SK-N-SH (cell line): ENCODE measurements at regions not wholly inside any gene's neighbourhood (a gene's known extent, or its start where the extent isn't known, plus 50 kb on each side); places are given as distances from the start of the nearest gene placed in this dataset.

Experiments
- CHD2 ChIP-seq: fragments of 150-350 bp; IDR thresholded peaks from 2 replicates; pipeline ENCODE4 v1.6.1; 2018; ENCODE audit warnings: low read length; ENCODE audit not compliant: partially characterized antibody
- CTCF ChIP-seq: fragments of 200-600 bp; sonication (generic); IDR thresholded peaks from 2 replicates; pipeline ENCODE4 v1.6.1; 2017; ENCODE audit warnings: antibody characterized with exemption, mild to moderate bottlenecking, moderate library complexity
- EP300 ChIP-seq, 2 experiments: IDR thresholded peaks; 2 replicates each; pipeline versions ENCODE4 v1.4.0 to v1.6.1; 2012; ENCODE audit warnings: borderline replicate concordance in 1 of 2, low read depth in 1 of 2, low read length in 1 of 2
- FOXM1 ChIP-seq: IDR thresholded peaks from 2 replicates; pipeline ENCODE4 v1.4.0; 2012; ENCODE audit warnings: low read depth, mild to moderate bottlenecking
- JUND ChIP-seq: IDR thresholded peaks from 2 replicates; pipeline ENCODE4 v1.4.0; 2012
- NFIC ChIP-seq: IDR thresholded peaks from 2 replicates; pipeline ENCODE4 v1.4.0; 2012; ENCODE audit warnings: borderline replicate concordance
- POLR2AphosphoS5 ChIP-seq: IDR thresholded peaks from 2 replicates; pipeline ENCODE4 v1.6.1; 2012; ENCODE audit warnings: low read depth, low read length
- SMC3 ChIP-seq: IDR thresholded peaks from 2 replicates; pipeline ENCODE4 v1.6.1; 2012; ENCODE audit warnings: low read depth, low read length, improper control_type of control experiment
- TAF1 ChIP-seq: IDR thresholded peaks from 2 replicates; pipeline ENCODE4 v1.6.1; 2012; ENCODE audit warnings: low read depth, mild to moderate bottlenecking, low read length, moderate library complexity, borderline replicate concordance
- TEAD4 ChIP-seq: IDR thresholded peaks from 2 replicates; pipeline ENCODE4 v1.4.0; 2012; ENCODE audit warnings: mild to moderate bottlenecking, borderline replicate concordance; ENCODE audit not compliant: insufficient read depth
- USF2 ChIP-seq: fragments of 150-350 bp; IDR thresholded peaks from 2 replicates; pipeline ENCODE4 v1.6.1; 2017; ENCODE audit warnings: antibody characterized with exemption, low read length, low read depth, borderline replicate concordance
- YY1 ChIP-seq: IDR thresholded peaks from 2 replicates; pipeline ENCODE4 v1.4.0; 2012; ENCODE audit warnings: low read depth, mild to moderate bottlenecking
- TF ChIP-seq, protein P1 (sequence below): fragments of 150-350 bp; IDR thresholded peaks from 2 replicates; pipeline ENCODE4 v1.6.1; 2016; ENCODE audit warnings: mild to moderate bottlenecking, low read depth, low read length
- TF ChIP-seq, protein P2 (sequence below): IDR thresholded peaks from 2 replicates; pipeline ENCODE4 v1.4.0; 2012; ENCODE audit warnings: low read depth

DNA sequence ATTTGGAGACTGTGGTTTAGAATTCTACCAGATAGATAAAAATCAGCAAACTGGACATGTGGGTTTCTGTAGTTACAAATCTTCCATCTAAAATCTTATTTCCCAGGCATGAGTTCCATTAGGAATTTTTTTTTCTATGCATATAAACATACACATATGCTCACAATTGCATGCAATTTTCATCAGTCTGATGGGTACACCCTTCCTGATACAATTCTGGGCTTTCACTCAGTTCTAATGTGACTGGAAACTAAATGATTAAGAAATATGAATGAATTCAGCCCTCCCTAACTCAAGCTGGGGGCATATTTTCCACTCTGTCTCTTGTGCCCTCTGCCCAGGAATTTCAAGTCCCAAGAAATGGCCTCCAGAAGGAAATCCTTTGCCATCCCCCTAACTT lies 187.1 kb downstream of the SNX19 start:
- no peak for TF ChIP-seq YY1
- TF ChIP-seq FOXM1 = no peak
- TF ChIP-seq CTCF = no peak
- no peak for TF ChIP-seq SMC3
- TF ChIP-seq CHD2 = no peak
- no peak for TF ChIP-seq TEAD4
- no peak for TF ChIP-seq POLR2AphosphoS5
- TF ChIP-seq JUND = no peak
- TF ChIP-seq USF2 = no peak
- no peak for TF ChIP-seq NFIC
- TF ChIP-seq, protein P1, sequence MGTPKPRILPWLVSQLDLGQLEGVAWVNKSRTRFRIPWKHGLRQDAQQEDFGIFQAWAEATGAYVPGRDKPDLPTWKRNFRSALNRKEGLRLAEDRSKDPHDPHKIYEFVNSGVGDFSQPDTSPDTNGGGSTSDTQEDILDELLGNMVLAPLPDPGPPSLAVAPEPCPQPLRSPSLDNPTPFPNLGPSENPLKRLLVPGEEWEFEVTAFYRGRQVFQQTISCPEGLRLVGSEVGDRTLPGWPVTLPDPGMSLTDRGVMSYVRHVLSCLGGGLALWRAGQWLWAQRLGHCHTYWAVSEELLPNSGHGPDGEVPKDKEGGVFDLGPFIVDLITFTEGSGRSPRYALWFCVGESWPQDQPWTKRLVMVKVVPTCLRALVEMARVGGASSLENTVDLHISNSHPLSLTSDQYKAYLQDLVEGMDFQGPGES = no peak
- no peak for TF ChIP-seq TAF1
- TF ChIP-seq, protein P2, sequence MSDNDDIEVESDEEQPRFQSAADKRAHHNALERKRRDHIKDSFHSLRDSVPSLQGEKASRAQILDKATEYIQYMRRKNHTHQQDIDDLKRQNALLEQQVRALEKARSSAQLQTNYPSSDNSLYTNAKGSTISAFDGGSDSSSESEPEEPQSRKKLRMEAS = no peak
- TF ChIP-seq EP300 (IDR thresholded peaks at IDR 0.05; ENCODE audit: borderline replicate concordance in 1 of 2, low read depth in 1 of 2, low read length in 1 of 2) = no peak
